OCI-LY7 (cell line): ENCODE measurements at regions not wholly inside any gene's neighbourhood (a gene's known extent, or its start where the extent isn't known, plus 50 kb on each side); places are given as distances from the start of the nearest gene placed in this dataset.

Source experiments
- BruUV-seq: library from RNA; stranded (reverse); fragments of 400-500 nt; replicated peaks from 2 replicates; lab custom pipeline; 2021; lab: Mats Ljungman, UMichigan
- CTCF ChIA-PET: fragments of 300-600 bp; sonication (Branson Sonifier 250); formaldehyde crosslinking; loops from one replicate; lab custom pipeline; 2022; ENCODE audit warnings: antibody characterized with exemption; ENCODE audit not compliant: unreplicated experiment; lab: Charles Lee
- POLR2A ChIA-PET: fragments of 300-600 bp; sonication (Branson Sonifier 250); formaldehyde crosslinking; loops from one replicate; lab custom pipeline; 2022; ENCODE audit warnings: antibody characterized with exemption; lab: Charles Lee
- DNase-seq: peaks from one replicate; pipeline ENCODE4 v3.0.0-alpha.2; 2015; ENCODE audit warnings: low spot score
- H2AFZ ChIP-seq: fragments of 200-600 bp; sonication (generic), shearing (Covaris generic); 2 replicates; pipeline ENCODE4 v1.6.1; 2014; ENCODE audit warnings: mild to moderate bottlenecking, antibody characterized with exemption, low read length, moderate library complexity
- H3K27ac ChIP-seq: fragments of 200-600 bp; sonication (generic); 2 replicates; pipeline ENCODE4 v1.5.1; 2014; ENCODE audit warnings: mixed run types, low read depth, mild to moderate bottlenecking, moderate library complexity, low read length, inconsistent platforms; ENCODE audit not compliant: poor library complexity, severe bottlenecking
- H3K36me3 ChIP-seq: fragments of 200-600 bp; sonication (generic); 2 replicates; pipeline ENCODE4 v1.6.1; 2014; ENCODE audit warnings: mild to moderate bottlenecking, antibody characterized with exemption, low read length, moderate library complexity, mixed read lengths; ENCODE audit not compliant: insufficient read depth
- H3K4me1 ChIP-seq: fragments of 200-600 bp; sonication (generic); 2 replicates; pipeline ENCODE4 v1.5.1; 2014; ENCODE audit warnings: mild to moderate bottlenecking, low read length; ENCODE audit not compliant: insufficient read depth, poor library complexity, severe bottlenecking
- H3K4me2 ChIP-seq: fragments of 200-600 bp; sonication (generic); 2 replicates; pipeline ENCODE4 v1.6.1; 2014; ENCODE audit warnings: mild to moderate bottlenecking, low read length
- H3K4me3 ChIP-seq: fragments of 200-600 bp; sonication (generic); 2 replicates; pipeline ENCODE4 v1.5.1; 2014; ENCODE audit warnings: mild to moderate bottlenecking, low read depth, low read length; ENCODE audit not compliant: poor library complexity, severe bottlenecking
- H3K79me2 ChIP-seq: fragments of 200-600 bp; sonication (generic); 2 replicates; pipeline ENCODE4 v1.6.1; 2016; ENCODE audit warnings: low read depth, mild to moderate bottlenecking, low read length, moderate library complexity, mixed read lengths; ENCODE audit not compliant: insufficient read depth
- H3K9me2 ChIP-seq: fragments of 200-600 bp; sonication (generic); 2 replicates; pipeline ENCODE4 v1.6.1; 2016; ENCODE audit warnings: mild to moderate bottlenecking, low read length, mixed read lengths; ENCODE audit not compliant: insufficient read depth
- H3K9me3 ChIP-seq: fragments of 200-600 bp; sonication (generic); 2 replicates; pipeline ENCODE4 v1.6.1; 2014; ENCODE audit warnings: mild to moderate bottlenecking, mixed run types, low read length, mixed read lengths
- H4K20me1 ChIP-seq: fragments of 200-600 bp; sonication (generic); 2 replicates; pipeline ENCODE4 v1.6.1; 2014; ENCODE audit warnings: mild to moderate bottlenecking, antibody characterized with exemption, low read length, moderate library complexity, mixed read lengths; ENCODE audit not compliant: insufficient read depth
- EZH2phosphoT487 ChIP-seq: fragments of 200-600 bp; sonication (generic); IDR thresholded peaks from 2 replicates; pipeline ENCODE4 v1.6.1; 2018; ENCODE audit warnings: low read depth, borderline replicate concordance, mild to moderate bottlenecking, mixed run types, antibody characterized with exemption, low read length, moderate library complexity, mixed read lengths
- intact Hi-C: fragments of 100-400 bp; cut with micrococcal nuclease; formaldehyde crosslinking; loops from one replicate; pipeline ENCODE4 v1.10.0; 2022; ENCODE audit not compliant: unreplicated experiment
- TF ChIP-seq, protein P1 (sequence below): fragments of 200-600 bp; sonication (generic); conservative IDR thresholded peaks from 2 replicates; pipeline ENCODE4 v1.5.1; 2014; ENCODE audit warnings: mild to moderate bottlenecking, antibody characterized with exemption, low read length, moderate library complexity, mixed read lengths

DNA sequence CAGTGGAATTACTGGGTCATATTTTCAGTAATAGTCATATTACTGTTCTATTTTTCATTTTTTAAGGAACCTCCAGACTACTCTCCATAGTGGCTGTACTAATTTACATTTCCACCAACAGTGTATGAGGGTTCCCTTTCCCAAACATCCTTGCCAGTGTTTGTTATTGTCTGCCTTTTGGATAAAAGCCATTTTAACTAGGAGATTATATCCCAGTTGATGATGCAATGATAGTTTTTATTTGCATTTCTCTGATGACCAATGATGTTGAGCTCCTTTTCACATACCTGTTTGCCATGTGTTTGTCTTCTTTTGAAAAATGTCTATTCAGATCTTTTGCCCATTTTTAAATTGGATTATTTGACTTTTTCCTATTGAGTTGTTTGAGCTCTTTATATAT is 410.8 kb downstream of the TTLL7 start:
- CTCF ChIA-PET: no interaction called here
- Histone ChIP-seq H3K4me3 (no peak overlapping the region), H2AFZ (no peak overlapping the region), H3K27ac (no peak overlapping the region), H3K4me2 (no peak overlapping the region), H3K4me1 (no peaks in the 10 kb centered on the region), H3K9me3 (no peaks in the 10 kb centered on the region), H4K20me1 (no peaks in the 10 kb centered on the region), H3K36me3 (no peaks in the 10 kb centered on the region), H3K79me2 (no peaks in the 10 kb centered on the region), H3K9me2 (no peaks in the 10 kb centered on the region)
- BruUV-seq: no TSS peak
- DNase-seq: no peak
- TF ChIP-seq, protein P1, sequence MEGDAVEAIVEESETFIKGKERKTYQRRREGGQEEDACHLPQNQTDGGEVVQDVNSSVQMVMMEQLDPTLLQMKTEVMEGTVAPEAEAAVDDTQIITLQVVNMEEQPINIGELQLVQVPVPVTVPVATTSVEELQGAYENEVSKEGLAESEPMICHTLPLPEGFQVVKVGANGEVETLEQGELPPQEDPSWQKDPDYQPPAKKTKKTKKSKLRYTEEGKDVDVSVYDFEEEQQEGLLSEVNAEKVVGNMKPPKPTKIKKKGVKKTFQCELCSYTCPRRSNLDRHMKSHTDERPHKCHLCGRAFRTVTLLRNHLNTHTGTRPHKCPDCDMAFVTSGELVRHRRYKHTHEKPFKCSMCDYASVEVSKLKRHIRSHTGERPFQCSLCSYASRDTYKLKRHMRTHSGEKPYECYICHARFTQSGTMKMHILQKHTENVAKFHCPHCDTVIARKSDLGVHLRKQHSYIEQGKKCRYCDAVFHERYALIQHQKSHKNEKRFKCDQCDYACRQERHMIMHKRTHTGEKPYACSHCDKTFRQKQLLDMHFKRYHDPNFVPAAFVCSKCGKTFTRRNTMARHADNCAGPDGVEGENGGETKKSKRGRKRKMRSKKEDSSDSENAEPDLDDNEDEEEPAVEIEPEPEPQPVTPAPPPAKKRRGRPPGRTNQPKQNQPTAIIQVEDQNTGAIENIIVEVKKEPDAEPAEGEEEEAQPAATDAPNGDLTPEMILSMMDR: no peak
- no peak for TF ChIP-seq EZH2phosphoT487
- POLR2A ChIA-PET: interaction anchor here (0.7 kb wide), 1 partner anchor 1627 kb away, joined by 4 read pairs; no protein-coding TSS in a partner anchor
- intact Hi-C loops: no loop called here

DNA sequence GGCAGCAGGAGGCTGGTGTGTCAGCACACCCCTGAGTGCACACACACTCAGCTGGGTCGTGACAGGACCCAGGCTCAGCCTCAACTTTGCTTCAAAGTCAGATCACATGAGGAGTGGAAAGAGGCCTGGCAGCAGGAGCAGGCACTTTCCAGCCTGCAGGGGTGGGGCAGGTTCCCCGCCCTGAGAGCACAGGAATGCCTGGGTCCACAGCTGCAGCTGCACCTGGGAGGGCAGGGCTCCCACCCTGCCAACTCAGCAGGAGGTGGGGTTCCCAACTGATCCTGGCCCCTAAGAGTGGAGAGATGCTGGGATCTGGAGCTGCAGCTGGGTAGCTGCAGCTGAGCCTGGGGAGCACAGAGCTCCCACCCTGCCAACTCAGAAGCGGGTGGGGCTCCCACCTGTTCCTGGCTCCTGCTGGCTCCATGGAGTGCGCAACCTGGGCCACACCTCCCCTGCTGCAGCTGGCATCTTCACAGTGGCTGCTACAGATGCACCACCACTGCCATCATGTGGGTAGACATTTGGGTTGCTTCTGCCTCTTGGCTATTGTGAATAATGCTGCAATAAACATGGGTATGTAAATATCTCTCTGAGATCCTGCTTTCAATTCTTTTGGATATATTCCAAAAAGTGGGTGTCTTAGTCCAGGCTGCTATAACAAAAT is 415.4 kb downstream of the TTLL7 start:
- CTCF ChIA-PET: no interaction called here

DNA sequence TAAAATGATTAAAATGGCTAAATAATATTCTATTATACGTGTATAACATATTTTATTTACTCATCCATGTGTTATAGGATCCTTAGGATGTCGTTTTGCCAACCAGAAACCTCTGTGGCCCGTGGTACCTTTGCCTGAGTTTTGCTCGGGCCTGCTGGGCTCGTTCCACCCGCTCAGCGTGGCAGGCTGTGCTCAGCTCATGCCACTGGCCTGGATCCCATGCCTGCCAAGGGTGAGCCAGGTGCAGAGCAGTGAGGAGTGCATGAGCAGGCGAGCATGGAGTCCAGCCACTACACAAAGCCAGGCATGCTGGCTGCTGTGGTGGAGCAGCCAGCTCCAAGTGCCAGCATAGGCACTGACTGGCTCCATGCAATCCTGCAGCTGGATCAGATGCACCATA is 417.2 kb downstream of the TTLL7 start:
- no peaks in the 10 kb centered on the region for H3K4me1 ChIP-seq
- no TSS peak for BruUV-seq
- intact Hi-C loops: no loop called here
- TF ChIP-seq, protein P1: no peak
- no peak for TF ChIP-seq EZH2phosphoT487
- no peaks in the 10 kb centered on the region for H4K20me1 ChIP-seq
- no peak overlapping the region for H3K4me3 ChIP-seq
- H3K27ac ChIP-seq: no peak overlapping the region
- H3K9me2 ChIP-seq: no peaks in the 10 kb centered on the region
- H3K4me2 ChIP-seq: no peak overlapping the region
- CTCF ChIA-PET: no interaction called here
- POLR2A ChIA-PET: interaction anchor here (1.4 kb wide), 1 partner anchor 22 kb away, joined by 3 read pairs; no protein-coding TSS in a partner anchor
- DNase-seq: no peak
- H2AFZ ChIP-seq: no peak overlapping the region
- H3K79me2 ChIP-seq: no peaks in the 10 kb centered on the region
- no peaks in the 10 kb centered on the region for H3K9me3 ChIP-seq
- H3K36me3 ChIP-seq: no peaks in the 10 kb centered on the region

More for the DNA sequence above, 415.4 kb downstream of the TTLL7 start:
- H3K27ac ChIP-seq: no peak overlapping the region
- no peak for DNase-seq
- H3K9me2 ChIP-seq: no peaks in the 10 kb centered on the region
- H2AFZ ChIP-seq: no peak overlapping the region
- H4K20me1 ChIP-seq: no peaks in the 10 kb centered on the region
- intact Hi-C loops: no loop called here
- no TSS peak for BruUV-seq
- H3K9me3 ChIP-seq: no peaks in the 10 kb centered on the region
- no peaks in the 10 kb centered on the region for H3K4me1 ChIP-seq
- TF ChIP-seq, protein P1: no peak
- no peak for TF ChIP-seq EZH2phosphoT487
- H3K79me2 ChIP-seq: no peaks in the 10 kb centered on the region
- no peak overlapping the region for H3K4me3 ChIP-seq
- no peak overlapping the region for H3K4me2 ChIP-seq
- H3K36me3 ChIP-seq: no peaks in the 10 kb centered on the region
- POLR2A ChIA-PET: interaction anchor here (1.4 kb wide), 1 partner anchor 23 kb away, joined by 3 read pairs; no protein-coding TSS in a partner anchor
